H1 (cell line): ENCODE measurements at regions not wholly inside any gene's neighbourhood (a gene's known extent, or its start where the extent isn't known, plus 50 kb on each side); places are given as distances from the start of the nearest gene placed in this dataset.

ENCODE experiments used
- CHD2 ChIP-seq: IDR thresholded peaks from 2 replicates; pipeline ENCODE4 v1.6.1; 2012; ENCODE audit warnings: low read length, improper control_type of control experiment

GRCh38 chr11:91794146-91794545, 430.5 kb upstream of the FAT3 start (continued):
- TF ChIP-seq CHD2 = no peak
